HG02884 (cell line): ENCODE measurements at regions not wholly inside any gene's neighbourhood (a gene's known extent, or its start where the extent isn't known, plus 50 kb on each side); places are given as distances from the start of the nearest gene placed in this dataset.
"Not testable (repeated sequence)": the region's sequence is repeated elsewhere in the genome, so short reads cannot be mapped to it uniquely, and the experiment has no call there.

ENCODE experiments used
- ATAC-seq: cut with Tn5 transposase; IDR thresholded peaks from one replicate; pipeline ENCODE4 v1.9.1; 2021; ENCODE audit warnings: mild to moderate bottlenecking, moderate library complexity; ENCODE audit not compliant: unreplicated experiment

DNA sequence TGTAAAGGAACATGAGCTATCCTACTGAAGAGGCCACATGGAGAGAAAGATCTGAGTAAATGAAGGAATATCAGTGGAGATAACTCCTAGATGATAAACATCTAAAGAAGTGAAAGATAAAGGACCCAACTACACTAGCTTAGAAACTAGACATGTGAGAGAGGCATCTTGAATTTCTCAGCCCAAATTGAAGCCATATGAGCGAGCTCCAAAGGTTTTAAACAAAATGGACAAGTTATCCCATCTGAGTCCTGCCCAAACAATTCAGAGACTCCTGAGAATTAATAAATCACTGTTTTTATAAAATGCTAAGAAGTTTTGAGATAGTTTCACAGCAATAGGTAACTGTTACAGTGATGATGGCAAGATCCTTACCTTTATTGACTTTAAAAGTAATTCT, 438.9 kb downstream of the NAV3 start:
- no peak for ATAC-seq

DNA sequence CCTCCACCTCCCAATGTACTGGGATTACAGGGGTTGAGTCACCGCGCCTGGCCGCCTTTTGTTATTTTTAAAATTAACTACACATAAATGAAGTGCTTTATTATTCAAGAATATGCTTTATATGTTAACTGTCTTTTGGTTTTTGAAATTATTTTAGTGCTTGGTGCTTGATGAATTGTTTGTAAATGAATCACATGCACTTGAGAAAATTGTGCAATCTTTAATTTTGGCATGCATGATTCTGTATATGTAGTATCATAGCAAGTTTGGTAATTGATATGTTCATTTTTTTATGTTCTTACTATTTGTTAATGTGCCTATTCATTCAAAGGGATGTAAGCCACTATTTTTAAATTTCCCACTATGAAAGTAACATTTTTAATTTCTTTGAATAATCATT, 440.9 kb downstream of the NAV3 start:
- ATAC-seq: no peak

DNA sequence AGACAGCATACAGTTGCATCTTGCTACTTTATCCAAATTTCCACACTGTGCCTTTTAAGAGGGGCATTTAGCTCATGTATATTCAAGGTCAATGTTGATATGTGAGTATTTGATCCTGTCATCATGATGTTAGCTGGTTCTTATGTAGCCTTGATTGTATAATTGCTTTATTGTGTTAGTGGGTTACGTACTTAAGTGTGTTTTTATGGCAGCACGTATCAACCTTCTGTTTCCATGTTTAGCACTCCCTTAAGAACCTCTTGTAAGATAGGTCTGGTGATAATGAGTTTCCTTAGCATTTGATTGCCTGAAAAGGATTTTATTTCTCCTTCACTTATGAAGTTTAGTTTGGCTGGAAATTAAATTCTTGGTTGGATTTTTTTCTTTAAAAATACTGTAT, 445.2 kb downstream of the NAV3 start:
- no peak for ATAC-seq

DNA sequence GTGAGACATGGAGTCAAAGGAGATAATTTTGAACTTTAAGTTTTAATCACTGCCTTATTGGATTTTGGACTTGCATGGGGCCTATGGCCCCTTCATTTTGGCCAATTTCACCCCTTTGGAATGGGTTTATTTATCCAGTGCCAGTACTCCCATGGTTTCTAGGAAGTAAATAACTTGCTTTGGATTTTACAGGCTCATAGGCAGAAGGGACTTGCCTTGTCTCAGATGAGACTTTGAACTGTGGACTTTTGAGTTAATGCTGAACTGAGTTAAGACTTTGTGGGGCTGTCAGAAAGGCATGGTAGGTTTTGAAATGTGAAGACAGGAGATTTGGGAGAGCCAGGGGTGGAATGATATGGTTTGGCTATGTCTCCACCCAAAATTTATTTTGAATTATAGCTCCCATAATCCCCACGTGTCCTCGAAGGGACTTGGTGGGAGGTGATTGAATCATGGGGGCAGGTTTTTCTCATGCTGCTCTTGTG, 448.1 kb downstream of the NAV3 start:
- ATAC-seq: no peak

DNA sequence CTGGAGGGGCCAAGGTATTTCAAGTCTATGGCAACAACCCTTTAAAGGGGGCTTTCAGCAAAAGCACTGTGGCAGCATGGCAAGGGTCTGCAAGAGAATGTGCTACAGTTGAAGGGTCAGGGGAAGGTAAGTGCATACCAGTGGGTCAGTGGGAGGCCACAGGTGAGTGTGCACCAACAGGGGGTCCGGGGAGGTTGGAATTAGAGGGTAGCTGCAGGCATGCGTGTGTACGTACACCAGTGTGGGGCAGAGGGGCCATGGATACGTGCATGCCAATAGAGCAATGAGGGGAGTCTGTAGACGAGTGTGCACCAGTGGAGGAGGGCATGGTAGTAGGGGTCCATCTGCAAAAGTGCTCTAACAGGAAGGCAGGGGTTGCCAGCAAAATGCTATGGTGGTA, 448.9 kb downstream of the NAV3 start:
- no peak for ATAC-seq

DNA sequence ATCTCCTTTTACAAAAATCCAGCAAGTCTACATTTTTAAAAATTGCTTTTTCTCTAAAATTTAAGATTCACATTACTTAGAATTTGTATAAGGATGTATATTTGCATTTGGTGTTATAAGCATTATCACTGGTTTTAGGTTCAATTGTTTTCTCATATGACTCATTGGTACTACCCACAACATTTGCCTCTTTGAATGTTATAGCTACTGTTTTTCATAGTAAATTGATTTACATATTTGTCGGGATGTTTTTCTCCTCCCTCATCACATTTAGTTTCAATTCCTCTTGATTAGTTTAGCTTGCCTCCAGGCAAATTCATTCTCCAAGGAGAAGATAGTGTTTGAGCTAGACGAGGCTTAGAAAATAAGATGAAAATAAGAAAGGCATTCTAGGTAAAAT, 450.4 kb downstream of the NAV3 start:
- not testable (repeated sequence) for ATAC-seq

DNA sequence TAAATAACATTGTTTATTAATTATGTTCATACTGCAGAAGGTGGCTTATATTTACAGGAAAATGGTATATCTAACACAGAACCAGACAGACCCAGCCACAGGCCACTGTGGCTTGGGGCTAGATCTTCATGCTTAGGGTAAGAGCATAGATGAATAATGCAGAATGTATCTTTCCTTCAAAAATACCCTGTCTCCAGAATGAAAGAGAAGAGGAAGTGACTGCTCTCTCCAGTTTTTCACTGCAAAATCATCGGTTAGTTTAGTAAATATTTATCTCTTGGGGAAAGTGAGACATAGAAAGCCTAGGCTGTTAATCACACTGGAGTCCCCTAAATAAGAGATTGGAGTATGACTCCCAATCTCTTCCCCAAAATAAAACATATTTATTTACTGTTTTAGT, 453.7 kb downstream of the NAV3 start:
- no peak for ATAC-seq

DNA sequence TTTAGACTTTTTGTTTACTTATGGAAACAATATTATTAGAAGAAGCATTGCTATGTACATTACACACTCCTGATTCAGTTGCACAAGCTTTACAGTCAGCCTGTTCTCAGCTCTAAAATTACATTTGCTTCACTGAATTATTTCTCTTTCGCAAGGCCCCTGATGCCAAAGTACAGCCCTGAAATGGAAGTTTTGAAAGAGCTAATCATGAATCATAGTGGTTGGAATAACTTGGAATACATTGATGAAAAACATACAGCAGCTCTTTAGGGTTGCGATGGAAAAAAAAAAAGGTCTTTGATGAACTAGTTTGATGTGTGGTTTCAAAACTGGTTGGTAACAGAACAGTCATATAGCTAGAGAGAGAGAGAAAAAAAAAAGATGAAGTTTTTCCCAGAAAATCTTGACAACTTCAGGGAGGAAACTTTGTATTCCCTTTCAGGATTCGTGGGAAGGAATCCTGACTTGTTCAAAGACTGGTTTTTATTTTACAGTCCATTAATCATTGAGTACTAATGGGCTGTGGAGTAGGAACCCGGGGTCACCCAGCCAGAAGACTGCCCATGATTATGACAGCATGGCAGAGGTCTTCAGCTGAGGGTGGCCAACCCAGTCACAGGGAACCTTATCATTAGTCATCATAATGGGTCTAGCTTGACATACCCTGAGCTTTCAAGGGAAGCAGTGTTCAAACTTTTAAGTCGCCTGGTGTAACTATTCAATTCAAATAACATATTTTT, 460.1 kb downstream of the NAV3 start:
- no peak for ATAC-seq

DNA sequence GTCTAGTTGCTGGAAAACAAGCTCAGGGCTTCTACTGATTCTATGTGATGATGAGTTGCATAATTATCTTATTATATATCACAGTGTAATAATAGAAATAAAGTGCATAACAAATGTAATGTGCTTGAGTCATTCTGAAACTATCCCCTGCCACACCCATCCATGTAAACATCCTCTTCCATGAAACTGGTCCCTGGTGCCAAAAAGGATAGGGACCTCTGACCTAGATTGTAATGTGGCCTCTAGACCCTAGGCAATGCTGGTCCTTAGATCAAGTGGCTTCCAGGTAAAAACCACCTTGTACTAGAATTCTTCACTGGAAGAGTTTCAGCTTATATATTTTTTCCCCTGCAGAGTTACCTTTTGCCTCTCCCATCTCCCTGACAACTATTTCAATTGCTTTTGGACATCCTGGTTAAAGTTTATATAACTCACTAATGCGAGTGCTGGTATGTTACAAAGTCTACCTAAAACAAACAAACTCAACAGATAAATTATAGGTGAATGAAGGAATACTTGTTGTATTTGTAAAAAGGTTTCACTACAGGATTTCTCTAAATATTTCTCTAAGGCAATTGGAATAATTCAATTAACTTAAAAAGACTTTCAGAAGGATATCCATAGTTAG, 462.5 kb downstream of the NAV3 start:
- ATAC-seq: no peak

DNA sequence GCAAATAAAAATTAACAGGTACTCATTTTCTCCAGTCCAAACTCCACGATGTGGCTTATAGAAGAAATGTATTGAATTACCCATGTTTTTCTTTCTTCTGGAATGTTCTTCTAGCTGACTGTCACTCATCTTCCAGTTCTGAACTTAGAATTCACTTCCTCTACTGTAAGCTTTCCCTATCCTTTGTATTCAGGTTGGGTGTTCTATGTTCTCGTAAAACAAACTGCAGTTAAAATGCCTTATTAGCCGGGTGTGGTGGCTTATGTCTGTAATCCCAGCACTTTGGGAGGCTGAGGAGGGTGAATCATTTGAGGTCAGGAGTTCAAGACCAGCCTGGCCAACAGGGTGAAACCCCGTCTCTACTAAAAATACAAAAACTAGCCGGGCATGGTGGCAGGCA, 470.6 kb downstream of the NAV3 start:
- ATAC-seq: not testable (repeated sequence)

DNA sequence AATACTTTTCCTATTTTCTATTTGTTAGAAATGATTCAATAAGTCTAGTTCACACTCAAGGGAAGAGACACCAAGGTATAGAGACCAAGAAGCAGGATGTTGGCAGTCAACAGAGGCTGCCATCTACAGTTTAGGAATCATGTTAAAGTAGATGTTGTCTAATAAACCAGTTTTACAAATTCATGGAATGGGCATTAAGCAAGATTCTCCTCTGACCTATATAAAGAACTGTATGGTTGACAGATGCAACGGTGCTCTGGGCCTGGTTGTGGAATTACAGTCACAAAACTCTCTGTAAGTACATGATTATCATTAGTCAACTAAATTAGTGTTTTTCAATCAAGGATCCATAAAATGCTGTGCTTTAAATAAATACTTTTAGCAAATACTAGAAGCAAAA, 475.1 kb downstream of the NAV3 start:
- no peak for ATAC-seq

DNA sequence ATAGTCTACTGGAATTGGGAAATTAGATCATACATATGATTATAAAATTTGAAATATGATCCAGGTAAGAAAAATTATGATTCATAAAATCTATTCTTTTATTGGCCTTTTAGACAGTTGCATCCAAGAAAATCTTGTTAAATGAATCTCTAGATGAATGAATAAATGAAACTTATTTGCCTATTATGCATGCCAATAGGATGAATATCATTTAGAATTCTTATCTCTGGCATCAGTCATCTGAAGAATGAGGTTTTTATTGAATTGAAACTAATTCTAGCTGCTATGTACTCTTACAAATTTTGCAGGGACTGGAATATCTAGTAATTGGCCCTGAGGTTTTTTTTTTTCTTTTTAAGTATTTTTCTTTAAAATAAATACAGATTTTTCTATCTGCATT, 475.5 kb downstream of the NAV3 start:
- no peak for ATAC-seq

DNA sequence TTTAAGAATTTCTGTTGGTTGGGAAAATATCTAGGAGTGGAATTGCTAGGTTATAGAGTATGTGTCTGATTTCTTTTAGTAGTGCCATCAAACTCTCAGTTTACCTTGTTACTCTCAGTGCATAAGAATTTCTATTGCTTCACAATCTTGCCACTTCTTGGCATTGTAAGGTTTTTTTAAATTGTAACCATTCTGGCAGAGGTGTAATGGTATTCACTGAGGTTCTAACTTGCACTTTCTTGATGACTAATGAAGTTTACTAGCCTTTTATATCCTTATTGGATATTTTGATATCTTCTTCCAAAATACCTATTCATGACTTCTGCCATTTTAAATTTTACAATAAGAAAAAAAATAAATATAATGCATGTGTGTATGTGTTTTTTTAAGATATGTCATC, 478.0 kb downstream of the NAV3 start:
- ATAC-seq: no peak

DNA sequence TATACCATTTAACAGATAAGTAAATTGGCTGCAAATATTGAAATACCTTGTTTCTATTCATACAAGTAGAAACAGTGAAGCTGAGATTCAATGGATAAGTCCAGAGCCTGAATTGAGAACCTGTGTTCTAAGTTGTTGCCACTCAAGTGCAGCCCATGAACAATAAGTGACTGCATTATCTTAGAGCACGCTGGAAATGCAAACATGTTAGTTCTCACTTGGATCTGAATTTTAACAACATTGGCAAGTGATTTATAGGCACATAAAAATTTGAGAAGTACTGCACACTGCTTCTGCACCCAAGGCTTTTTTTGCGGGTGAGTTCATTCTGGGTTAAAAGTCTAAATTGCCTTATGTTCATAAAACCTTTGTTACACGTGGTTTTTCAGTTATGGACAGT, 484.3 kb downstream of the NAV3 start:
- no peak for ATAC-seq

DNA sequence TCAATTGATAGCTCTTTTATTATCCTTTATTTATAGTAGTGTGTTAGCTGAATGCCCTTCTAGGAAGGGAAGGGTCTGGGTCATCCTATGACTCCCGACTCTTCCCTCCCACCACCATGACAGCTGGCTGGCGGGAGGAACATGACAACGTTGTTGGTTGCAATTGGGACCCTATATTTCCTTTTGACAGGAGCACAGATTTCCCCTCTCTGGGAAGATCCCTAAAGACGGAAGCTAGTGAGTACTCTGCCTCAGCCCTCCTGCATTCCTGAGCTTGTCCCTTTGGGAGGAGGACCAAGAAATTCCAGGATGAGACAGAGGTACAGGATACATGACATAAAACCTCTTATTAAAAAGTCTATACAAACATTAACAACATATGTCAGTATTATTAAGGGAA, 485.4 kb downstream of the NAV3 start:
- no peak for ATAC-seq

DNA sequence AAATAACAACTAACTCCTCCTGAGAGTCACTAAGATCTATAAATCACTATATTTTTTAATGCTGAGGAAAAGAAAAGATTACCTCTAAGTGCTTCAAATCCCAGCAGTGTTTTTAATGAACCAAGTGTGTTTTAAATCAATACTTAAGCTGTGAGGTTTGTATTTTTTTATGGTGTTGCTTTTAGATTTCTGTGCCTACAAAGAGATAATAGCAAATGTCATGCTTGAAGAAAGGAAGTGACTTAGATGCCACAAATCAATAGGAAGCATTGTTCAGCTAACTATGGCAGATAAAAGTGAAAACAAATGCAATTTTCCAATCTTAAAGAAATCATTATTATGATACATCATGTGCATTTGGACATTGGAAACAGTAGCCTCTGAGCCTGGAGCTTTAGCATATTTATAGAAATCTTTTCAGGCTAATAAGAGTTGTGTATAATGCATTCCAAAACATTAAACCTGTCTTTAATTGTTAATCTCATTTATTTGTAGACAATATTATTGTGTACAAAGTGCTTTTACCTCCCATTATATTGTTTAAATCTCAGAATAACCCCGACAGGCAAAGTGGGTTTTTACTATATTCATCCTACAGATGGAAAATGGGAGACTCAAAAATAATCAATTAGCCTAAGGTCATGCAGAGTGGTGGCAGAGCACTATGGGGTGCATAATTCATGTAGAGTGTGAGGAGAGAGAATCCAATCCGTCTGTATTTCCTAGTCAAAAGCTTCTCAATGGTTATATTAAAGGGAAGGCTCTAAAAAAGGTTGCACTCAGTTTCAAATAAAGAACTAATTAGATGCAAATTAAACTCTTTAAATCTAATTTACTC, 486.2 kb downstream of the NAV3 start:
- ATAC-seq: no peak

DNA sequence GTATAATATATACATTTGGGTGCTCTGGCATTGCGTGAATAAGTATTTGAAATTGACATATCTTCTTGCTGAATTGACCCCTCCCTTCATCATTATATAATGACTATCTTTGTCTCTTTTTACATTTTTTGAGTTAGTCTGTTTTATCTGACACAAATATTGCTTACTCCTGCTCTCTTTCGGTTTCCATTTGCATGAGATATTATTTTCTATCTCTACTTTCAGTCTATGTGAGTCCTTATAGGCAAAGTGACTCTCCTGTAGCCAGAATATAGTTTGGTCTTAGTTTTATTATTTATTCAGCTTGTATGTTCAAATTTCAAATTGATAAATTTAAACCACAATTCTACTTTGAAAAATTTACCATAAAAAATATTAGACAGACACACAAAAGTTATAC, 491.0 kb downstream of the NAV3 start:
- no peak for ATAC-seq

DNA sequence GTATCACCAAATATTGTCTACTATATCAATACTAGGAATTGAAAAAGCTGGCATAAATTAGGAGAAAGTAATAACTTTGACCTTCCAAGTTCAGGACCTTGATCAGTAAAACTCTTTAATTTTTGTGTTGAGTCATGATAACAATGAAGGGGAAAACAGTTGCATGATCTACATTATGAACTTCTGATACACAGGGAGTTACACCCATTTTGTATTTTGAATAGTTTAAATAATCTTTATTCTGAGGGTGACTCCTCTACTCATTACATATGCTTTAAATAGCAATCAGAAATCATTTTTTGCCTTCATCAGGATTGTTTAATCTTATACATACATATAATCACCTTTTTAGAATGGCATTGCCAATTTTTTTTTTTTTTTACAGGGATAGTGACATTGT, 492.5 kb downstream of the NAV3 start:
- ATAC-seq: no peak

DNA sequence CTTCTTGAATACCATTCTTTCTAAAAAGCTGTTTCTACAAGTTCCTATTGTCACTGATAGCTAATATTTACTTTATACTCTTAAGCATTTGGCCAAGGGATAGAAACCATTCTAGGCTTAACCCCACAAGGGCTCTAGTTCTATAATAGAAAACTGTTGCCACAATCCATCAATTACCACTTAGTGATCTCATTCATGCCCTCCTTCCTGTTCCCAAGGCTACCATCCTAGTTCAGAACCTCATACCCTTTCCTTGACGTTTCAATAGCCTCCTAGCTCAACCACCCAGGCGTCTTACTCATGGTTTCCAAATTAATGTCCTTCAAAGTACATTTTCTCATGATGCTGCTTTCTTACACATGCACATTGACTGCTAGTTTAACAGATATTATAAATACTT, 493.5 kb downstream of the NAV3 start:
- no peak for ATAC-seq

DNA sequence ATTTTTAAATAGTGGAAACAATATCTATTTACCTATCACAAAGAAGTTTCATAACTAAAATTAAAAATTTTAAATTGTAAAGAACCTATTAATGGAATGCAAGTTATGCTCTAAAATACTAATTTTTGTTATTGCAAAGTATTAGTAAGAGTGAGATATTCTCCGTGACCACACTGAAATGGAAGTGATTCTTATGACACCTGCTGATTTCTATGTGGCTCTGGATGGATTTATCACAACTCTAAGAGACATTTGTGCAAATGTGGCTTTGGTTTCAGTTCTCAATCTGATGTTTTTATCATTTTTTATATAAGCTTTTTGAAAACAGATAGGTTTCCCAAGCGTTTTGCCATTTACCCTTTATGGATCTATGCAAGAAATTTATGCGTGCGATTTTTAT, 497.8 kb downstream of the NAV3 start:
- ATAC-seq: no peak

DNA sequence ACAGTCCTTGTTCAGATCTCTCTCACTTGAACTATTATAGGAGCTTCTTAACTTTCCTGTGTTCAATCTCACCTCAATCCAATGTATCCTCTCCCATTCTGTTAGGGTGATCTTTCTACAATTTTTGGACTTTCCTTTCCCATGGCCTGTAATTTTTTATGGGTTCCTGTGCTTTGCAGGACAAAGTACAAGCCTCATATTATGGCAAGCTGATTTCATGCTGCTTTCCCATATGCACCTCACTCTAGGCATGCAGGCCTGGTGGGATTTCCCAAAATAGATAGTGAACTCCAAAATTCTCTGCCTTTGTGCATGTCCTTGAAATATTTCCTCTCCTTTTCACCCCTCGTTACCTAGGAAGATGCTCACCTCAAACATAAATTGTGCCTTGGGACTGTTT, 499.4 kb downstream of the NAV3 start:
- no peak for ATAC-seq

DNA sequence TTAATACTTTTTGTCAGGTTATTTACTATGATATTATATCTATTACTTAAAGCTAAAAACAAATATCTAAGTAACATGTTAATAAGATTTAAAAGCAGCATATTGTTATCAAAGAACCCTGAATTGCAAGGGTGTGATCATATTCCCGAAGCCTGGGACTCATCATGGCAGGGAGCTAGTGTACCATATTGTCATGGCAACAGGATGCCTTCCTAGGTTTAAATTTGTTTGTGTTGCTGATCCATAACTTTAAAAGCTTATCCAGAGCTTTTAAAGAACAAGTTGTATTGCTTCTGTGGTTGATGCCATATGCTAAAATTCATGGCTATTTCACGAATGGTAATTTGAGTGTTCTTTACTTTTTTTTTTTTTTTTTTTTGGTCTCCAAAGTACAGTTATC, 500.5 kb downstream of the NAV3 start:
- ATAC-seq: no peak
